HUES6 (cell line): ENCODE measurements at regions not wholly inside any gene's neighbourhood (a gene's known extent, or its start where the extent isn't known, plus 50 kb on each side); places are given as distances from the start of the nearest gene placed in this dataset.

Experiments
- H3K27ac ChIP-seq: 2 replicates; pipeline ENCODE4 v1.7.0; 2013; ENCODE audit warnings: low read depth, mild to moderate bottlenecking, low read length, inconsistent platforms
- H3K27me3 ChIP-seq: 2 replicates; pipeline ENCODE4 v1.6.1; 2013; ENCODE audit warnings: low read length; ENCODE audit not compliant: control insufficient read depth, insufficient read depth
- H3K36me3 ChIP-seq: 2 replicates; pipeline ENCODE4 v1.6.1; 2013; ENCODE audit warnings: low read length; ENCODE audit not compliant: control insufficient read depth, insufficient read depth
- H3K4me1 ChIP-seq: 2 replicates; pipeline ENCODE4 v1.6.1; 2013; ENCODE audit warnings: low read length; ENCODE audit not compliant: control insufficient read depth, insufficient read depth
- H3K4me3 ChIP-seq: 2 replicates; pipeline ENCODE4 v1.5.1; 2013; ENCODE audit warnings: low read depth, low read length
- H3K9ac ChIP-seq: one replicate; pipeline ENCODE4 v1.6.1; 2013; ENCODE audit warnings: mild to moderate bottlenecking, low read length
- H3K9me3 ChIP-seq: 2 replicates; pipeline ENCODE4 v1.6.1; 2013; ENCODE audit warnings: low read depth, low read length; ENCODE audit not compliant: control insufficient read depth, insufficient read depth

DNA sequence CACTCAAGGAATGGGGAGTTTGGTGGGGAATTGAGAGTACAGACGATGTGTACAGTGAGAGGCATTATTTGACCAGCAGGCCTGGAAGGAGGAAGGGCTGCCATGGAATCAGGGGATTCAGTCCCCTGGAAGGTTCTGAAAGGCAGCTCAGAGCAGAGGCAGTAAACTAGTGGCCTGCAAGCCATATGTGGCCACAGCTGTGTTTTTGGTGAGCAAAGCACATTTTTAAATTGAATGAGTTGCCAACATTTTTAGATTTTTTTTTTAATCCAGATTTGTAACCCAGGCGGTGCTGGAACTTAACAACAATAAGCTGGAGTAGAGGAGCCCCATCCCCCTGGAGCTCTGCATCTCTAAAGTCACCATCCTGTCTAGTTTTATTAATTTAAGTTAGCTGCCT lies 95.3 kb upstream of the IPO5 start:
- Histone ChIP-seq H3K27ac (no peak overlapping the region), H3K9me3 (0 out of 2 replicates have a peak, but pooled peaks cover 2% of the 10 kb centered on the region), H3K4me3 (no peak overlapping the region), H3K36me3 (no peaks in the 10 kb centered on the region), H3K9ac (no peak overlapping the region), H3K4me1 (peaks cover 8% of the 10 kb centered on the region; the same call in 1 of the 2 replicates), H3K27me3 (no peaks in the 10 kb centered on the region)

GRCh38 chr13:97866346-97866745 lies 87.1 kb upstream of the IPO5 start:
- Histone ChIP-seq H3K9ac (no peak overlapping the region), H3K27ac (no peak overlapping the region), H3K27me3 (no peaks in the 10 kb centered on the region), H3K4me1 (no peaks in the 10 kb centered on the region), H3K9me3 (peaks cover 2% of the 10 kb centered on the region; the same call in 1 of the 2 replicates), H3K36me3 (no peaks in the 10 kb centered on the region), H3K4me3 (no peak overlapping the region)

DNA sequence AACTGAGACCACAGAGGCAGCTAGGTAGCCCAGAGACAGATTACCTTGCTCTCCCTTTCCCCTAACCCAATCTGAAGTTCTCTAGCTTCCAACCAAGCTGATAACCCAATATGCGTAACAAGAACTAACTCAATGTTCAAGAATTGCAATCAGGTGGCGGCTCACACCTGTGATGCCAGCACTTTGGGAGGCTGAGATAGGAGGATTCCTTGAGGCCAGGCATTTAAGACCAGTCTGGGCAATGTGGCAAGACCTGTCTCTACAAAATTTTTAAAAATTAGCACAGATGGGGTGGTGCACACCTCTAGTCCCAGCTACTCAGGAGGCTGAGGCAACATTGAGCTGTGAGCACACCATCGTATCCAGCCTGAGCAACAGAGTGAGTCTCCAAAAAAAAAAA lies 86.7 kb upstream of the IPO5 start:
- H3K4me3 ChIP-seq: no peak overlapping the region
- no peak overlapping the region for H3K9ac ChIP-seq
- H3K36me3 ChIP-seq: no peaks in the 10 kb centered on the region
- H3K27ac ChIP-seq: no peak overlapping the region
- peaks cover 2% of the 10 kb centered on the region; the same call in 1 of the 2 replicates for H3K9me3 ChIP-seq
- H3K27me3 ChIP-seq: no peaks in the 10 kb centered on the region
- no peaks in the 10 kb centered on the region for H3K4me1 ChIP-seq

DNA sequence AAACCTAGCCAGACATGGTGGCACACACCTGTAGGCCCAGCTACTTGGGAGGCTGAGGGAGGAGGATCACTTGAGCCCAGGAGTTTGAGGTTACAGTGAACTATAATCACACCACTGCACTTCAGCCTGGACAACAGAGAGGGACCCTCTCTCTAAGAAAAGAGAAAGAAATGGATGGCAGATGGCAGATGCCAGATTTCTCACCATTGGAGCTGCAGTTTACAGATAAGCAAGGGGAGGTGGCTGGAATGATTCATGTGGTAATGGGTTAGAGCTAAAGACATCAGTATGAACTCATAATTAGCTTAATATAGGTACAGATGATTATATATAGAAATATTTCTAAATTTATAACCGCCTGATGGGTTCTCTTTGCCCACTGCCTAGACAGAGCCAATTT lies 80.1 kb upstream of the IPO5 start:
- no peak overlapping the region for H3K27ac ChIP-seq
- peaks cover 10% of the 10 kb centered on the region; the same call in 1 of the 2 replicates for H3K4me1 ChIP-seq
- H3K4me3 ChIP-seq: no peak overlapping the region
- no peak overlapping the region for H3K9ac ChIP-seq
- H3K27me3 ChIP-seq: no peaks in the 10 kb centered on the region
- H3K36me3 ChIP-seq: no peaks in the 10 kb centered on the region
- no peaks in the 10 kb centered on the region for H3K9me3 ChIP-seq

GRCh38 chr13:97875218-97875617 lies 78.3 kb upstream of the IPO5 start:
- Histone ChIP-seq H3K4me3 (peak overlapping the region; percentile 27; the same call in 1 of the 2 replicates), H3K27ac (no peak overlapping the region), H3K9me3 (no peaks in the 10 kb centered on the region), H3K4me1 (peaks cover 18% of the 10 kb centered on the region), H3K9ac (no peak overlapping the region), H3K27me3 (no peaks in the 10 kb centered on the region), H3K36me3 (no peaks in the 10 kb centered on the region)

- H3K4me1 ChIP-seq: peaks cover 18% of the 10 kb centered on the region
- H3K4me3 ChIP-seq: no peak overlapping the region
- no peak overlapping the region for H3K9ac ChIP-seq
- no peaks in the 10 kb centered on the region for H3K9me3 ChIP-seq
- no peak overlapping the region for H3K27ac ChIP-seq
- H3K36me3 ChIP-seq: no peaks in the 10 kb centered on the region
- no peaks in the 10 kb centered on the region for H3K27me3 ChIP-seq
Observed at GRCh38 chr13:97875911-97876310, 77.6 kb upstream of the IPO5 start.

- no peak overlapping the region for H3K27ac ChIP-seq
- H3K4me3 ChIP-seq: no peak overlapping the region
- H3K27me3 ChIP-seq: no peaks in the 10 kb centered on the region
- no peaks in the 10 kb centered on the region for H3K36me3 ChIP-seq
- H3K9ac ChIP-seq: no peak overlapping the region
- no peaks in the 10 kb centered on the region for H3K9me3 ChIP-seq
- peaks cover 18% of the 10 kb centered on the region for H3K4me1 ChIP-seq
Observed at GRCh38 chr13:97878431-97879375, 74.8 kb upstream of the IPO5 start.

DNA sequence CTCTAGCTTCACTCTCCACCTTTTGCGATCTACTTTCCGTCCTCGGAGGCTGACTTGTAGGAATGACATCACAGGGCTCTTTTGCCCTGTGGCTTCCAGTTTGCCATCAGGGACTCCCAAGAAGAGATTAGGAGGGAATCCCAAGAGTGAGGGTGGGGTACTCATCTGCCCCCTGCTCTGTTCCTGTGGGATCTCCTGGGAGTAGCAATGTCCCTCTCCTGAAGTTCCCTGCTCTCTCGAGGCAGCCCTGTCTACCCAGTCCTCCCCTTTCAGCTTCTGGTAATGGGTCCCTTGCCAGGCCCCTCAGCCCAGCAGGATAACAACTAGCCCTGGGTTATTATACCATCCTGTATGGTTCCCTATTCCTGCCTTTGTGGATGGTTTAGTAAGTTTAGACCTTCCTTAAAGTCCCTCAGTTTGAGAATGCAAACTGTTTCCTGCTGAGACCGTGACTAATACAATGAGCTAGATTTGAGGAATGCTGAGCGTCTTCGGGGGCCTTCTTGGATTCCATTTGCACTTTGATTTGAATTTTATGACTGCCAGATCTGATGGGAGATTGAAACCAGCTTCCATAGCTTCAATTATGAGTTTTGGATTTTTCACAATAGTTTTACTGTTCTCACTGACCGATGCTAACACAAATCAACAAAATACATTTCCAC lies 73.7 kb upstream of the IPO5 start:
- Histone ChIP-seq H3K27ac (no peak overlapping the region), H3K36me3 (no peaks in the 10 kb centered on the region), H3K27me3 (no peaks in the 10 kb centered on the region), H3K4me3 (no peak overlapping the region), H3K9ac (no peak overlapping the region), H3K4me1 (peaks cover 13% of the 10 kb centered on the region), H3K9me3 (no peaks in the 10 kb centered on the region)

DNA sequence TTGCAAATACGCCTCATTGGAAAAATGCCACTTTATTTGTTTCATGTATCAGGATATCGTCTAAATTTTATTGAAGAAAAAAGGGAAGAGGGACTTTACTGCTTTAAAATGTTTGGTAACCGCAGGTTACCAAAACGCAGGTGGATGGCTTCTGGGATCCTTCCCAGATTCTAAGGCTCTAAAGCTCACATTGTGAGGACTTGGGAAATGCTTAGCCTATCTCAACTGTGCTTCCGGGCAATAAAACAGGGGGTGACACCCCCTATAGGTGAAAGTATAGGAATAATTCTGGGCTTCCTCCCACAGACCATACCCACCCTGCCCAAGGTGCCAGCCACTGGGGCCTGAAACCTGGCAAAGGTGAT lies 73.2 kb upstream of the IPO5 start:
- Histone ChIP-seq H3K4me1 (peaks cover 8% of the 10 kb centered on the region), H3K27ac (no peak overlapping the region), H3K9ac (no peak overlapping the region)

DNA sequence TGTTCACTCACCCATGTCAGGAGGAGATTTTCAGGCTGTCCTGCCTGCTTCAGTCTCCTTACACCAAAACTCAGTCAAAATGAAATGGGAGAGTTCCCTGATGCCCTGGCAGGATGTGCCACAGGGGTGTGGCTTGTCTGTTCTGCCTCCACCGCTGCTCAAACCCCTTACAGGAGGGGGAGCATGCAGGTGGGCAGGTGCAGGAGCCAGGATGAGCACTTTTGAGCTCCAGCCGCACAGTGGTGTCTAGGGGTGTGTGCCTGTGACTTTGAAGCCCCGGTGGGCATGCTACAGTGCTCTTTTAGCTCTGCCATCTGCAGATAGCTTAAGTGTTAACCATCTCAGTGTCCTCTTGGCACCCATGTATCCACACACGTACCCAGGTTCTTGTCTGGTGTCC lies 71.9 kb upstream of the IPO5 start:
- Histone ChIP-seq H3K4me3 (no peak overlapping the region), H3K27me3 (no peaks in the 10 kb centered on the region), H3K9me3 (no peaks in the 10 kb centered on the region), H3K9ac (no peak overlapping the region), H3K36me3 (no peaks in the 10 kb centered on the region), H3K27ac (no peak overlapping the region), H3K4me1 (peaks cover 8% of the 10 kb centered on the region)

More for the DNA sequence above, 73.2 kb upstream of the IPO5 start:
- H3K36me3 ChIP-seq: no peaks in the 10 kb centered on the region
- no peak overlapping the region for H3K4me3 ChIP-seq
- H3K27me3 ChIP-seq: no peaks in the 10 kb centered on the region
- no peaks in the 10 kb centered on the region for H3K9me3 ChIP-seq

- H3K9me3 ChIP-seq: no peaks in the 10 kb centered on the region
- H3K4me1 ChIP-seq: peaks cover 8% of the 10 kb centered on the region
- H3K27ac ChIP-seq: no peak overlapping the region
- no peak overlapping the region for H3K9ac ChIP-seq
- no peaks in the 10 kb centered on the region for H3K36me3 ChIP-seq
- no peaks in the 10 kb centered on the region for H3K27me3 ChIP-seq
- no peak overlapping the region for H3K4me3 ChIP-seq
Observed at GRCh38 chr13:97883396-97883795, 70.1 kb upstream of the IPO5 start.
